PC-3 (cell line): ENCODE measurements at regions not wholly inside any gene's neighbourhood (a gene's known extent, or its start where the extent isn't known, plus 50 kb on each side); places are given as distances from the start of the nearest gene placed in this dataset.

Experiments used
- ATAC-seq: fragments of 200-7000 bp; cut with Tn5 transposase; 2 replicates; pipeline ENCODE4 v1.9.1; 2020; ENCODE audit warnings: mild to moderate bottlenecking, moderate library complexity
- BruUV-seq: library from RNA; stranded (reverse); fragments of 400-500 nt; replicated peaks from 2 replicates; lab custom pipeline; 2021; lab: Mats Ljungman, UMichigan
- CTCF ChIA-PET: fragments of 300-600 bp; sonication (Branson Sonifier 250); formaldehyde crosslinking; loops from one replicate; lab custom pipeline; 2022; ENCODE audit warnings: antibody characterized with exemption; lab: Charles Lee
- POLR2A ChIA-PET: fragments of 300-600 bp; sonication (Branson Sonifier 250); formaldehyde crosslinking; loops from one replicate; lab custom pipeline; 2022; ENCODE audit warnings: antibody characterized with exemption; ENCODE audit not compliant: unreplicated experiment; lab: Charles Lee
- DNase-seq: peaks from one replicate; pipeline ENCODE4 v3.0.0-alpha.2; 2015
- H2AFZ ChIP-seq: fragments of 300-600 bp; sonication (generic); 2 replicates; pipeline ENCODE4 v1.6.0; 2016; ENCODE audit warnings: antibody characterized with exemption, low read length
- H3F3A ChIP-seq: fragments of 300-600 bp; sonication (generic); one replicate; pipeline ENCODE4 v1.6.0; 2017; ENCODE audit warnings: antibody characterized with exemption, low read length, control low read depth, mild to moderate bottlenecking; ENCODE audit not compliant: unreplicated experiment
- H3K27ac ChIP-seq: fragments of 300-600 bp; sonication (generic); 2 replicates; pipeline ENCODE4 v1.5.1; 2016; ENCODE audit warnings: mild to moderate bottlenecking, low read length
- H3K27me3 ChIP-seq: fragments of 300-600 bp; sonication (generic); 2 replicates; pipeline ENCODE4 v1.6.1; 2016; ENCODE audit warnings: low read length, mixed read lengths
- H3K36me3 ChIP-seq: fragments of 300-600 bp; sonication (generic); 2 replicates; pipeline ENCODE4 v1.6.1; 2016; ENCODE audit warnings: low read depth, mixed run types, low read length, mixed read lengths
- H3K4me1 ChIP-seq: fragments of 300-600 bp; sonication (generic); 2 replicates; pipeline ENCODE4 v1.5.1; 2016; ENCODE audit warnings: low read length; ENCODE audit not compliant: insufficient read depth
- H3K4me2 ChIP-seq: fragments of 300-600 bp; sonication (generic); 2 replicates; pipeline ENCODE4 v1.6.0; 2016; ENCODE audit warnings: low read length
- H3K4me3 ChIP-seq: fragments of 300-600 bp; sonication (generic); 2 replicates; pipeline ENCODE4 v1.5.1; 2016; ENCODE audit warnings: mild to moderate bottlenecking, low read length, mixed read lengths
- H3K79me2 ChIP-seq: fragments of 300-600 bp; sonication (generic); 2 replicates; pipeline ENCODE4 v1.6.1; 2017; ENCODE audit warnings: low read length, mixed read lengths
- H3K9ac ChIP-seq: fragments of 300-600 bp; sonication (generic); 2 replicates; pipeline ENCODE4 v1.6.0; 2016; ENCODE audit warnings: mild to moderate bottlenecking, low read length
- H3K9me2 ChIP-seq: fragments of 300-600 bp; sonication (generic); replicated peaks from 2 replicates; pipeline ENCODE4 v1.6.1; 2016; ENCODE audit warnings: mixed run types, low read length, mixed read lengths
- H3K9me3 ChIP-seq: fragments of 300-600 bp; sonication (generic); 2 replicates; pipeline ENCODE4 v1.6.1; 2016; ENCODE audit warnings: low read length, mixed read lengths
- H4K20me1 ChIP-seq: fragments of 300-600 bp; sonication (generic); 2 replicates; pipeline ENCODE4 v1.6.1; 2016; ENCODE audit warnings: low read length, mixed read lengths
- CTCF ChIP-seq: fragments of 300-600 bp; sonication (generic); conservative IDR thresholded peaks from 2 replicates; pipeline ENCODE4 v1.5.1; 2017; ENCODE audit warnings: antibody characterized with exemption, low read depth, mild to moderate bottlenecking, low read length
- EZH2 ChIP-seq: fragments of 300-600 bp; sonication (generic); IDR thresholded peaks from one replicate; pipeline ENCODE4 v1.6.1; 2017; ENCODE audit warnings: antibody characterized with exemption, mild to moderate bottlenecking, low read length; ENCODE audit not compliant: unreplicated experiment
- EZH2phosphoT487 ChIP-seq: fragments of 300-600 bp; sonication (generic); IDR thresholded peaks from 2 replicates; pipeline ENCODE4 v1.6.1; 2018; ENCODE audit warnings: mild to moderate bottlenecking, antibody characterized with exemption, low read length, borderline replicate concordance
- intact Hi-C: fragments of 100-400 bp; cut with micrococcal nuclease; formaldehyde crosslinking; loops from 2 replicates; pipeline ENCODE4 v1.9.0; 2023

- H3K27me3 ChIP-seq = no peaks in the 10 kb centered on the region
- BruUV-seq = no TSS peak
These were observed 149.5 kb upstream of the ZNF507 start for GRCh38 chr19:32195706-32196610.

GRCh38 chr19:32196690-32197420 is 148.6 kb upstream of the ZNF507 start:
- Histone ChIP-seq H2AFZ (no peak overlapping the region), H3K79me2 (no peaks in the 10 kb centered on the region), H3K9me3 (no peaks in the 10 kb centered on the region), H3K4me3 (no peak overlapping the region), H3K9ac (no peak overlapping the region), H3K27me3 (no peaks in the 10 kb centered on the region), H4K20me1 (no peaks in the 10 kb centered on the region), H3F3A (no peaks in the 10 kb centered on the region), H3K4me1 (no peaks in the 10 kb centered on the region), H3K4me2 (no peak overlapping the region), H3K27ac (no peak overlapping the region), H3K9me2 (no peaks in the 10 kb centered on the region), H3K36me3 (no peaks in the 10 kb centered on the region)
- intact Hi-C loops = no loop called here
- ATAC-seq (no peak), DNase-seq (no peak)
- POLR2A ChIA-PET = no interaction called here
- CTCF ChIA-PET = no interaction called here
- TF ChIP-seq EZH2phosphoT487 (no peak), CTCF (no peak), EZH2 (no peak)
- BruUV-seq = no TSS peak

More at GRCh38 chr19:32195706-32196610, 149.5 kb upstream of the ZNF507 start:
- no peaks in the 10 kb centered on the region for H3F3A ChIP-seq
- no peak overlapping the region for H3K9ac ChIP-seq
- H3K4me1 ChIP-seq = no peaks in the 10 kb centered on the region
- no peak for TF ChIP-seq CTCF
- TF ChIP-seq EZH2phosphoT487 = no peak
- TF ChIP-seq EZH2 = no peak
- no peaks in the 10 kb centered on the region for H4K20me1 ChIP-seq
- no peaks in the 10 kb centered on the region for H3K9me2 ChIP-seq
- intact Hi-C loops = no loop called here
- ATAC-seq = no peak
- POLR2A ChIA-PET = no interaction called here
- no peak overlapping the region for H3K4me3 ChIP-seq
- no peak overlapping the region for H3K4me2 ChIP-seq
- no peak overlapping the region for H3K27ac ChIP-seq
- H3K9me3 ChIP-seq = no peaks in the 10 kb centered on the region
- no peak for DNase-seq
- CTCF ChIA-PET = no interaction called here
- no peak overlapping the region for H2AFZ ChIP-seq
- no peaks in the 10 kb centered on the region for H3K79me2 ChIP-seq
- H3K36me3 ChIP-seq = no peaks in the 10 kb centered on the region
